Hematopoietic multipotent progenitor cell (in vitro differentiated cells): ENCODE measurements at regions not wholly inside any gene's neighbourhood (a gene's known extent, or its start where the extent isn't known, plus 50 kb on each side); places are given as distances from the start of the nearest gene placed in this dataset.

Experiments
- DNase-seq, 3 donors: peaks; one replicate each; pipeline ENCODE4 v3.0.0-alpha.2; 2011 to 2015; ENCODE audit warnings: low read depth in 2 of 3, low spot score in 2 of 3

DNA sequence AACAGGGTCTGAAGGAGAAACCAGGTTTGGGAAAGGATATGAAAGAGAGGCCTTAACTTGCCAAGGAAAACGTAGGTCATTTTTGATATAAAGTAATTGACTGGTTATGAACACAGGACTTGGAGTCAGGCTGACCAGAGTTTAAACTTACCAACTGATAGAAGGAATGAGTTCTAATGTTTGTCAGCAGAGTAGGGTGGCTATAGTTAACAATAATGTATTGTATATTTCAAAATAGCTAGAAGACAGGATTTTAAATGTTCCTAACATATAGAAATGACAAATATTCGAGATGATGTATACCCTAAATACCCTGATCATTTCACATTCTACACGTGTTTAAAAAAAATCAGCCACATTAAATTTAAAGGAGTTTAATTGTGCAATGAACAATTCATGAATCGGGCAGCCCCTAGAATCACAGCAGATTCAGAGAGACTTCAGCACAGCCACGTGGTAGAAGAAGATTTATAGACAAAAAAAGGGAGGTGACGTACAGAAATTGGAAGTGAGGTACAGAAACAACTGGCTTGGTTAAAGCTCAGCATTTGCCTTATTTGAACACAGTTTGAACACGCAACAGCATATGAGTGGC, 52.5 kb upstream of the PLEKHG7 start:
- no peak for DNase-seq

DNA sequence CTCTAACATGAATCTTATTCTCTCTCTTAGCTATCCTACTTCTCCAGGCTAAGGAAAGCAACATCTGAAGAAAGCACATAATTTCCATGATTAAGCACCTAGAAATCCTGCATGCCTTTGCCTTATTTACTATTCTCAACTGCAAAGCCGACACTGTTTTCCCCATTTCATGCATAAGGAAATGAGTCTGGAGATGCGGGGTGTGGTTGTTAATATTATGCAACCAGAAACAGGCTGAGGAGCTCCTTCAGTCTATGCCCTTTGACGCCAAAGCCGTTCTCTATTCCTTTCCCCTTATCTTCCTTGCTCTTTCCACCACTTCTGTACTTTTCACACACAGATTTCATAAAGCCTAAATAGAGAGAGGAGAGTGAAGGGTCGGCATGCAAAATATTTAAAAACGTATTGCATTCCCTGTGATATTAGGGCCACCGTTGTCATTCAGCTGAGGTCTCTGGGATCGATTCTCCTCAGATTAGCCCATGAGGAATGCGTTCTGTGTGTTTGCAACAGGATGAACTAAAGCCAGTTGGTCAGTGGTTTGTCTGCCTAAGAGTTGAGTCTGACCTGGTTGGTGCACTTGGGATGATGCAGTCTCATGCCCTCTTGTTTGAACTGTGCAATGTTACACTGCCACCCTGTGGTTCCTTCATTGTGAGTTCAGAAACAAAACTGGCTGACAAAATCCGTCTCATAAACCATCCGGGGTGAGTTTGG, 53.1 kb upstream of the PLEKHG7 start:
- peak; percentile 35 to 77 (median 49) for DNase-seq

DNA sequence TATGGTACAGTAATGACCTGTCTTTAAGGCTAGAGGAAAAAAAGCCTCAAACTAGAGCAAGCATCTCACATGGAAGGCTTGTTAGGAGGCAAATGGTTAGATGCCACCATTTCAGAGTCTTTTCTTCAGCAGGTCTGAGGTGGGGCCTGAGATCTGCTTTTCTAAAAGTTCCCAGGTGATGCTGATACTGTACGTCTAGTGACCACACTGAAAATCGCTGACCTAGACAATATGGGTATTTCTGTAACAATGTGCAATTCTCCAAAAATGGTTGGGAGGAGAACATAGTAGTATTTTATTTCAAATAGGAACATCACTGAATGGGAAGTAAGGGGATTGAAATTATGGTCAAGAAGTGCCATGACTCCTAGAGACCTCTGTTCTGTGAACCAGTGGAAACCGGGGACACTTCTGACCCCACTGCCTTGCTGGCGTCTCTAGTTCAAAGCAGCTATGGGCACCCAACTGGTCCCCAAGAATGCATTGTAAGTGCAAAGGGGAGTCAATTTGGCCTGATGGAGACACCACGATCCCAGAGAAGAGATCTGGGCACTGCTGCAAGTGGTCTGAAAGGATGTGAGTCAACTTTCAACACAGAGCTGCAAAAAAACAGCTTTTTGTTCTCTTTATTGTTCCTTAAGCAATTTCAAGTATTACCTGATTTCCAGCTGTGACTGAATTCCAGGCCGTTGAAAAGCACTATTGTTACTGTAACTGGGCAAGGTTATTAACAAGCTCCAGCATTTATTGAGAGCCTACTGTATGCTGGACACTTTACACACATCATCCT, 54.4 kb upstream of the PLEKHG7 start:
- DNase-seq = no peak

DNA sequence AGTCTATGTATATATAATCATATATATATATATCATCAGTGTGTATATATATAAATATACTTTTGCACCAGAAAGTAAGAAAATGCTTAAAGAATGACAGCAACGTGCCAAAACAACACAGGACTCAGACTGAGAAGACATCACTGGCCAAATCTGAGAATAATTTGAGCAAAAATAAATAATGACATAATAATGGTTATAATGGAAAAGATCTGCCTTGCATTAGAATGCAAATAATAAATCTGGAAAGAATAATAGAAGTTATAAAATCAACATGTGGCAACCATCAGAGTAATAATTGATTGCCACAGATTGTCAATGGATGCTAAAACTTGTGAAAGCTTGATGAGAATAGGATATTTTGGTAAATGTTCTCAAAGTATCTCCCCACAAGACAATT, 61.5 kb upstream of the PLEKHG7 start:
- DNase-seq = no peak

DNA sequence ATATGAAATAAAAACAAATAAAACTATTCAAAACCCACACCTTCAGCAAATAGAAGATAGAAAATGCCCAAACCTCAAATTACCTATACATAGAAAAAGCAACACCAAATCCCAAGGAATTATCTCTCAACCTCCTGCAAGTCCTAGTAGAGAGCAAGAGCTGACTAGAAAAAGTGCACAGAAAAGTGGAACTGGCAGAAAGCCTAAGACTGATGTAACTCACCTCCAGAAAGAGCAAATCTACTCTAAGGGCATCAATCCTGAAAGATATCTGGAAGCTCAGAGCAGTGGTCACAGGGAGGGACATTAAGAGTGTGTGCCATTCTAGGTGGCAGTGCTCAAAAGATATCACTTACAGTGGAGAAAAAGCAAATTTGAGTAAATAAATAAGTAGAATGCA, 62.1 kb upstream of the PLEKHG7 start:
- no peak for DNase-seq

DNA sequence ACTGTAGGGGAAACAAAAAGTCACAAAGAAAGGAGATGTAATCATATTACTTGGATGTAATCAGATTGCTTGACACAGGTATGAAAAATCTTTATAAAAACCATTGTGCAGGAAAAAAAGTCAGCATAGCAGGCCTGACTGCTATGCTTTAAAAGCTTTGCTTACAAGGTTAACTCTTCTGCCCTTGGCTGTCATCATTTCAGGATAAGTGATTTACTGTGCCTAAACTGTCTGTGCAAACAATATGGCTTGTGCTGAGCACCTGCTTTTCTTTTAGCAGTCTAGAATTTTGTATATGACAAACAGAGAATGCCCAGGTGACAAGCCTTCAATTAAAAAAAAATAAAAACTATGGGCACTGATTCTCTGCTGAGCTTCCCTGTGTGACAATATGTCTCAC, 63.8 kb upstream of the PLEKHG7 start:
- DNase-seq = no peak

DNA sequence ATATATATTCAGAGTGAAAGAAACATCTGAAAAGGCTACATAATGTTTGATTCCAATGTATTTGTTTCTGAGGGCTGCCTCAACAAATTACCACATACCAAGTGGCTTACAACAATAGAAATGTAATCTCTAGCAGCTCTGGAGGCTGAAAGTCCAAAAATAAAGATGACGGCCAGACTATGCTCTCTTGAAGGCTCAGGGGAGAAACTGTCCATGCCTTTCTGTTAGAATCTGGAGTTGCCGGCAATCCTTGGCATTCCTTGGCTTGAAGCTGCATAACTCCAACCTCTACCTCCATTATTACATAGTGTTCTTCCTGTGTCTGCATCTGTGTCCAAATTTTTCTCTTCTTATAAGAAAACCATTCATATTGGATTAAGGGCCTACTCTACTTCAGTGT, 68.1 kb upstream of the PLEKHG7 start:
- no peak for DNase-seq

DNA sequence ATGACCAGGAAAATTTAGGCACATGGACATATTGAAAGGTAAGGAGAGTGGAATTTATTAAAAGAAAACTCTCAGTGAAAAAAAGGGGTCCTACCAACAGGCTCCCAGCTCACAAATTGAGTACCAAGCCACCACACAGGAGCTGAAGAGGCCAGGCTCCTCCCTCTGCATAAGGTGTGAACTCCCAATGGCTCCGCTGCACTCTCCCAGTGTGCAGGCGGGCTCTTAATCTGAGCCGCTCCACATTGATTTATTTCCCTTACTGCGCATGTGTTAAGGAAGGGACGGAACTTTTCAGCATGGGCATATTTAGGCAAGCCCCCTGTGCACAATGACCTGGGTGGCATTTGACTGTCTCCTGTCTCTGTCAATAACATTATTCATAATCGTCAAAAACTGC, 68.6 kb upstream of the PLEKHG7 start:
- no peak for DNase-seq

DNA sequence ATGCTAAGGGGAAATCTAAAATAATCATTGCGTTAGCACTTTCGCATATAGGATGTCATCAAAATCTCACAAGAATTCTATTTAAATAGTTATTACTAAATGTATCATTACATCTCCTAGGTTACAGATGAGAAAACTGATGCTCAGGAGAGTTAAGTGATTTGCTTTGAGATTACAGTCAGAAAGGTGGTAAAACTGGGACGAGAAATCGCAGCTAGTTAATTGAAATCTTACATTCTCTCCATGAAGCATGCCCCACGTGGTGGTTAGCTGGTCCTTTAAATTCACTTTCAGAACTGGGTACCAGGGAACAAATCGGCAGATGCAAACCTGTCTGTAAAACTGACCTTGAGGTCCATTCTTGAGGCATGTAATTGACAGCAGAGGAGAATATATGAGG, 71.8 kb upstream of the PLEKHG7 start:
- DNase-seq = no peak

DNA sequence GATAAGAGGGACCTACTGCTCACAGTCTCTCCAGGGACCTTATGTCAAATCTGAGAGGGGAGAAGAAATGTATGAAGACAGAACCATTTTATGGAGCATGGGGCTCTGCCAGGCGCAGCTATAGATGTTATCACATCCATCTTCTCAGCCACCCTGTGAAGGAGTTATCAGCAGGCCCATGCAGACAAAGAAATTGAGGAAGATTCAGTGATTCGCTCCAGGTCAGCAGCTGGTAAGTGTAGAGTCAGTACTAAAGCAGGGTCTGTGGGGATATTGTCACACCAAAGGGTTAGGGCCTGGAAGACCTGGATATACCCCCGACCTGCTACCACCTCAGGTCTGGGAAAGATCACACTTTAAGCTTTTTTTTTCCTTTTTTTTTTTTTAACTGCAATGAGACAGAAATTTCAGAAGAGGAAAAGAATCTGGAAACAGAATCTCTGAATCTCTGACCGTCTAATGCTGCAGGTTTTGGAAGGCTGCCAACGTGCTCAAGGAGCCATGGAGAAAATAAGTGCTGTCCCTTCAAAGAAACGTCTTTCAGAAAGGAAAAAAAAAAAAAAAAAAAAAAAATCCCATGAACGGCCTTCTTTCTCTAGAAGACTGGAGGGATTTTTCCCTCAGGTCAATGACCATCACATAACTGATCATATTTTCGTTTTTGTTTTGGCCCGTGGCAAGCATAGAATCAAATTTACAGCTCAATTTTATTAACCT, 73.3 kb upstream of the PLEKHG7 start:
- DNase-seq = no peak

DNA sequence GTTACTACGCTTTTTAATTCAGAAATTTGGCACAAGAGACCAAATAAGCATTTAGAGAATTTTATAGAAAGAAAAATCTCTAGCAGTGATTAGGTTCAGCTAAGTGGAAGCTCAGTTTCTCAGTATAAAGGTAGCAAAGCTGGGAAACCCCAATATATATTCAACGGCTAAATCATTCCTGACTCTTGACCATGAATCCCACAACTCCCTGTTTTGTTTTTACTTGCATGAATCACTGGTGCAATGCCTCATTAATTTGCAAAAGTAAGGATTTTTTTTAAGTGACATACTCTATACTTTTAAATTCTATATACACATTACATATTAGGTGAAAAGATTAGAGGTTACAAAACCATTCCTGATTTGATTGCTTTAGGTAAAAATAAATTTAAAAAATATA, 74.3 kb upstream of the PLEKHG7 start:
- no peak for DNase-seq

DNA sequence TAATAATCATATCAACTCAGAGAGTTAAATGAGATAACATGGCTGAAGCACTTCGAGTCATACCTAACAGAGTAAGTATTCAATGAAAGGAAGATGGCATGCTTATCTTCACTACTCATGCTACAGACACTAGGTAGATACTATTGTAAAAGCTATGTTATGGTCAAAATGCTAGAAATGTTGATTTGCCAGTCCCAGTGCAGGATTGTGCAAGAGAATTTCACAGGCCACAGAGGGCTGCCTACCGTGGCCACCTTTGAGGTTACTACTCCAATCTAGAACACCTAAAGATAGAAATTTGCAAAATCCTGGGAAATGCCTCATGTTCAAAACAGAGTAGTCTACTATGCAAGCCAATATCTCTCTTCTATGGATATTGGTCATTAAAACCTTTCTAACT, 75.3 kb upstream of the PLEKHG7 start:
- no peak for DNase-seq

DNA sequence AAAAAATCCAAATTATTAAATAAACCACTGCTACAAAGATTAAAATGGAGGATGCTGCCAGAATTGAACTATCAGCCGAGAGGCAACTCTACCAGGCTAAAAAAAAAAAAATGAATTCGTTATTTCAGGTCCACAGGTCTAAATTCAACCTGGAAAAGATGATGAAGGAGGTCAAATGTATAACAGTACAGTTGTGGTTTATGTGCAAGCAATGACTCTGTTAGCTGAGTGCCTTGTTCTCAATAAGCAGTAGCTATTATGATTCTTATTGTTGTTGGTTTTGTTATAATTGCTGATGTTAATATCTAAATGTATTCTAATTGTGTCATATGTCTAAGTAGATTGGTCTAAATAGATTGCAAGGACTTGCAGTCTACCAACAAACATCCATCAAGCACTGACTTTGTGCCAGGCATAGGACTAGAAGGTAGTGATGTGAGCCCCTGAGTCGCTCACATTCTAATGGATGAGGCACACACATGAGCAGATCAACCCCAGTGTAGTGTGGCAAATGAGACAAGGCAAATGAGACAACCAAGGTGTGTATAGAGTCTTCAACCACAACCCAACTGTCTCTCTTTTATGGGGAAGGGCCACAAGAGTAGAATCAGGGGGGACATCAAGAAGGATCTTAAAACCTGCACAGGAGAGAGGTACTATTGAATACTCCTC, 77.0 kb upstream of the PLEKHG7 start:
- no peak for DNase-seq

DNA sequence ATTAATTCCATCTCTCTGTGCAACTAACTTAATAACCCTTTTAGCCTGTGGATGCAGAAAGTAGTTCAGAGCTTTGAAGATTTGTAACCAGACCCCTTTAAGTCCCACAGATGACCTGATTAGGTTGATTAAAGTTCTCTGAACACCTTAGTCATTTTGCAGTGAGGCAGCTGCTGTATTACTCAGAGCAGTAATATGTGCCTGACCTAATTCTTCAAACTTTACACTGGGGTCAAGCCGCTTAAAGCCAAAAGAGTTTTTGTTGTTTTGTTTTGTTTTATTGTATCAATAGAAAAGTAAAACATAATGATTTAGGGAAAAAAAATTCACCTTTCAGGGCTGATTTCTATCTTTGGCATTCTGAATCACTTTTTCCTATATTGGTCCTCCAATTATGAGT, 78.6 kb upstream of the PLEKHG7 start:
- DNase-seq = no peak

DNA sequence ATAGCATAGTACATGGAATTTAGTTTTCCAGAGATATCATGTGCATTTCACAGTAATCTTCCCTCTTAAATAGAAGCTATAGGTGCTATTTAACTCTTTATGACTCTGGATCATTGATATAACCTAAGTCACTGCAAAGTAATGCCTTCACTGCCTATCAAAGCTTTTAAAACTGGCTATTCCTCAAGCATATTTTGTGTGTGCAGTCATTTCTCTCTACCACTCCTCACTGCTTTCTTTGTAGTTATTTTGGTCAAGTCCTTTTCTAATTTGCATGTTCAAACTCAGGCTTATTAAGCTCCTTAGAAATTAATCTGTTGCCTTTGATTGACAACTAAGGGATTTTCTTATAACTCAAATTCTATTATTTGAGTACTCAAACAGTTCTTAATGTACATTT, 79.4 kb upstream of the PLEKHG7 start:
- DNase-seq = no peak

DNA sequence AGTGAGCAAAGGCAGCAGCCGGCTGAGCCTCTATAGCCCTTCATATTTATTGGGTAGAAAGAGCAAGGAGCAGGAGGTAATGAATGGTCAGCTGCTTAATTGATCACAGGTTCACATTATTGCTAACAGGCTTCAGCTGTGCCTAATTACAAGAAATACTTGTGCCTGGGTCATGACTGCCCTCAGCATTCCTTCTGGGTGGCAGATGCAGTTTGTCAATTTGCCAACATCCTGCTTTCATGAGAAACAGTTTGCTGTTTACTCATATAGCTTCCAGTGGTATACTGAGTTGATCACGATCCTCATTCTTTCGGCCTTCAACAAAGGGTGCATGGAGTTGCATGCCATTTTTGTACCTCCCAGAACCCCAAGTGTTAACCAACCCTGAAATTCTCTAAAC, 81.0 kb upstream of the PLEKHG7 start:
- no peak for DNase-seq

DNA sequence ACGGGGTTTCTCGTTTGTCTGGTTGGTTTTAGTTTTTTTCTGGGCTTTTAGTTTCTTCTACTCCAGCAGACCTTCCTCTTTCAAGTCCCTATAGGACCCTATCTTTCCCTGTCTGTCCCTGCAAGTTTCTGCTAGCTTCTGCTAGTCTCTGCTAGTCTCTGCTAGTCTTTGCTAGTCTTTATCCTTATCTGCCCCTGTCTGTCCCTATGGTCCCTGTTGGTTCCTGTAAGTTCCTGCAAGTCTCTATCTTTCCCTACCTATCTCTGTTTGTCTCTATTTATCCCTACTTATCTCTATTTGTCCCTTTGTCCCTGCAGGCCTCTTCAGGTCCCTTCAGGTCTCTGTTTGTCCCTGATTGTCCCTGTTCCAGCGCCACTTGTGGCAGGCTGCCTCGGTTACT, 81.5 kb upstream of the PLEKHG7 start:
- DNase-seq = no peak

DNA sequence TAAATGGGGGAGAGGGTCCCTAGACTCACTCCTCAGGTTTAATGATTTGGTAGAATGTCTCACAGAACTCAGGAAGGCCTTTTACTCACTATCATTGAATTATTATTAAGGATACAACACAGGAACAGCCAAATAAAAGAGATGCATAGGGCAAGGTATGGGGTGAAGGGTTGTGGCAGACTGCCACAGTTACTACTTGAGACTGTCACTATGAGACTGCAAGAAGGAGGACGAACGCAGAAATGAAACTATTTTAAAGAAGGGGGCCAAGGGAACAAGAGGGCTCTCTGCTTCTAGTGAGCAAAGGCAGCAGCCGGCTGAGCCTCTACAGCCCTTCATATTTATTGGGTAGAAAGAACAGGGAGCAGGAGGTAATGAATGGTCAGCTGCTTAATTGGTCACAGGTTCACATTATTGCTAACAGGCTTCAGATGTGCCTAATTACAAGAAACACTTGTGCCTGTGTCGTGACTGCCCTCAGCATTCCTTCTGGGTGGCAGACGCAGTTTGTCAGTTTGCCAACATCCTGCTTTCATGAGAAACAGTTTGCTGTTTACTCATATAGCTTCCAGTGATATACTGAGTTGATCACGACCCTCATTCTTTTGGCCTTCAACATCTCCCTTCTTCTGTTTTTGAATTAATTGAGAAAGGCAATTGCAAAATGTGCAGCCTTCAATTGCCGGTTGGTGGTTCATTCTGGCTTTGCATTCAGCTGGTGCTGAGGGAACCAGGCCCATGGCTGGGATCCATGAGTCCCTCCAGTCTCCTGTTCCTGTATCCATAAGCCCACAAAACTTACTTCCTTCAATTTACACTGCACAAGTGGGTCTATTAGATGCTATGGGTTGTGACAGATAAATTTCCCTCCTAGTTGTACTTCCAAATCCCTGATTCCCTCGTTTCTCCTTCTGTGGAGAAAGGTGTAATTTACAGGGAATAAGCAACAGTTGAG, 82.8 kb upstream of the PLEKHG7 start:
- DNase-seq = no peak

DNA sequence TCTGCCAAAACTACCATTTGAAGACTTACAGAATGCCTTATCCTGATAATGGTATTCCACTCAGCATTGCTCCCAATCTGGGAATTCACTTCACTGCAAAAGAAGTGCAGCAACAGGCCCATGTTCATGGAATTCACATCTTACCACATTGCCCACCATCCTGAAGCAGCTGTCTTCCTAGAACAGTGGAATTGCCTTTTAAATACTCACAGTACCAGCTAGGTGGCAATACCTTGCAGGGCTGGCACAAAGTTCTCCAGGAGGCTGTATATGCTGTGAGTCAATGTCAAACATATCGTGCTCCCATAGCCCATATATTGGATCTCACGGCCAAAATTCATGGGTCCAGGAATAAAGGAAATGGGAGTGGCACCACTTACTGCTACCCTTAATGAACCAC, 83.8 kb upstream of the PLEKHG7 start:
- no peak for DNase-seq

DNA sequence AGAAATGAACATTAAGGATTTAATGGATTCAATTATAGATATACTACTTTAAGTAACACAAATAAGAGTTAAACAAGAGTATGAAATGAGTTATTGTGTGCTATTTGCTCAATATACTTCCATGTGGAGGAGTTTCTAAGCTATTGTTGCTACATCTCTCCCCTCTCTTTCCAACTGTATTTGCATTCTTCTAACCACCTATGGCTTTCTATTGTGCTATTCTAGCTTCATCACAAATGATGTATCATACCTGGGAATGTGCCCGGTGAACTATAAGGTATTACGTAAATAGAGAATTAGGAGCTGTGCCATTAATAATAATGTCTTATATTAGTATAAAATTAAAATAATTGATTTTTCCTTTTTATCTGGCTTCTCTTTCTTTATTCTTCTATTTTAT, 87.1 kb upstream of the PLEKHG7 start:
- no peak for DNase-seq
